Retina (tissue), 1 donor: ENCODE measurements at regions not wholly inside any gene's neighbourhood (a gene's known extent, or its start where the extent isn't known, plus 50 kb on each side); places are given as distances from the start of the nearest gene placed in this dataset.
"Not testable (repeated sequence)": the region's sequence is repeated elsewhere in the genome, so short reads cannot be mapped to it uniquely, and the experiment has no call there.

Experiments used
- DNase-seq: peaks from one replicate; pipeline ENCODE4 v3.0.0-alpha.2; 2016

DNA sequence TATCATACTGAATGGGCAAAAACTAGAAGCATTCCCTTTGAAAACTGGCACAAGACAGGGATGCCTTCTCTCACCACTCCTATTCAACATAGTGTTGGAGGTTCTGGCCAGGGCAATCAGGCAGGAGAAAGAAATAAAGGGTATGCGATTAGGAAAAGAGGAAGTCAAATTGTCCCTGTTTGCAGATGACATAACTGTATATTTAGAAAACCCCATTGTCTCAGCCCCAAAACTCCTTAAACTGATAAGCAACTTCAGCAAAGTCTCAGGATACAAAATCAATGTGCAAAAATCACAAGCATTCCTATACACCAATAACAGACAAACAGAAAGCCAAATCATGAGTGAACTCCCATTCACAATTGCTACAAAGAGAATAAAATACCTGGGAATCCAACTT, 52.5 kb upstream of the CCDC71L start:
- DNase-seq, result not testable (repeated sequence)

DNA sequence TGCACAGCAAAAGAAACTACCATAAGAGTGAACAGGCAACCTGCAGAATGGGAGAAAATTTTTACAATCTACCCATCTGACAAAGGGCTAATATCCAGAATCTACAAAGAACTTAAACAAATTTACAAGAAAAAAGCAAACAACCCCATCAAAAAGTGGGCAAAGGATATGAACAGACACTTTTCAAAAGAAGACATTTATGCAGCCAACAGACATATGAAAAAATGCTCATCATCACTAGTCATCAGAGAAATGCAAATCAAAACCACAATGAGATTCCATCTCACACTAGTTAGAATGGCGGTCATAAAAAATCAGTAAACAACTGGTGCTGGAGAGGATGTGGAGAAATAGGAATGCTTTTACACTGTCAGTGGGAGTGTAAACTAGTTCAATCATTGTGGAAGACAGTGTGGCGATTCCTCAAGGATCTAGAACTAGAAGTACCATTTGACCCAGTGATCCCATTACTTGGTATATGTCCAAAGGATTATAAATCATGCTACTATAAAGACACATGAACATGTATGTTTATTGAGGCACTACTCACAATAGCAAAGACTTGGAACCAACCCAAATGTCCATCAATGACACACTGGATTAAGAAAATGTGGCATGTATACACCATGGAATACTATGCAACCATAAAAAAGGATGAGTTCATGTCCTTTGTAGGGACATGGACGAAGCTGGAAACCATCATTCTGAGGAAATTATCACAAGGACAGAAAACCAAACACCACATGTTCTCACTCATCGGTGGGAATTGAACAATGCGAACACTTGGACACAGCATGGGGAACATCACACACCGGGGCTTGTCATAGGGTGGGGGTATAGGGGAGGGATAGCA, 53.9 kb upstream of the CCDC71L start:
- DNase-seq, result not testable (repeated sequence)

DNA sequence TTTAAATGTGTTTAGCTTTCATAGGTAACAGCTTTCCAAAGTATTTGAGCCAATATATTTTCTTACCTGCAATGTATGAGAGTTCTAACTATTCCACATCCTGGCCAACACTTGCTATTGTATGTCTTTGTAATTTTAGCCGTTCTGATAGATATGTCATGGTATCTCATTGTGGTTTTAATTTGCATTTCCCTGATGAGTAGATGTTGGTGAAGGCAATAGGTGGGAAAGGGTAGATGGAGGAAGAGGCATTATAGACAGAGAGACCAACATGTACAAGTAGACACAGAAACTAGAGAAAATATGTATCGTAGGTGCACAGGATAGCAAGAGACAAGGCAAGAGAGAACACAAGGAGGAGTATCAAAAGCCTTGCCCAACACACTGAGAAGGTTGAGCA, 54.8 kb upstream of the CCDC71L start:
- DNase-seq, result no peak

DNA sequence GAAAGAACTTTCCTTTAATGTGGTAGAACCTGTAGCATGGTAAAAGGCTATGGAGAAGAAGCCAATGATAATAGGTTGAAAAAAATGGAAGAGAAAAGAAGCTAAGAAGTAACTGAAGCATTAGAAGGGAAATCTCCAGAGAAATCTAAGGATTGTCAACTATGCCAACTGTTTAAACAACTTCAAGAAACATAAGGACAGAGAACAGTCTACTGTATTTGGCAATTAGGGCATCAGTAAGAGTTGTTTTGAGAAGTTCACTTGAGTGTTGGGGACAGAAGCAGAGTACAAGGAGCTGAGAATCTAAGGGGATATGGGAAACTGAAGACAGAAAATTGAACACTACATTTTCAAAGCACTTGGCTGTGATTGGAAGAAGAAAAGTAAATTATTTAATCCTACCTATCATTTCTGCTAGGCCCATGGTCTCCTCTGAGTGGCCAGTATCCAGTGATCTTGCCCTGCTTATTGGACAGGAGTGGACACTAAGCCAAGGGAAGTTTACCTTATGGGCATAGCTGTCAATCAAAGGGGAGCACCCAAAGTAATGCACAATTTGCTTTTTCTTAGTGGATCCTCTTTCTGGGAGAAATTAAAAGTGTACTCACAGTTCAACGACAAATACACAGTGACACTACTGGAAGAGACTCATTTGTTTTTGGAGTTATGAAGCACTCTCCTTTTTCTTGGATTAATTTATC, 56.4 kb upstream of the CCDC71L start:
- DNase-seq, result no peak

- DNase-seq, result no peak
Observed at GRCh38 chr7:106717955-106718871, 57.3 kb upstream of the CCDC71L start.

GRCh38 chr7:106720641-106721040, 59.7 kb upstream of the CCDC71L start:
- DNase-seq, result no peak

GRCh38 chr7:106721816-106722785, 61.1 kb upstream of the CCDC71L start:
- DNase-seq, result no peak

- DNase-seq, result no peak
Observed at GRCh38 chr7:106723398-106723797, 62.4 kb upstream of the CCDC71L start.

GRCh38 chr7:106729720-106730385, 68.9 kb upstream of the CCDC71L start:
- DNase-seq, result no peak

- no peak for DNase-seq
Observed at GRCh38 chr7:106731187-106731586, 70.2 kb upstream of the CCDC71L start.

DNA sequence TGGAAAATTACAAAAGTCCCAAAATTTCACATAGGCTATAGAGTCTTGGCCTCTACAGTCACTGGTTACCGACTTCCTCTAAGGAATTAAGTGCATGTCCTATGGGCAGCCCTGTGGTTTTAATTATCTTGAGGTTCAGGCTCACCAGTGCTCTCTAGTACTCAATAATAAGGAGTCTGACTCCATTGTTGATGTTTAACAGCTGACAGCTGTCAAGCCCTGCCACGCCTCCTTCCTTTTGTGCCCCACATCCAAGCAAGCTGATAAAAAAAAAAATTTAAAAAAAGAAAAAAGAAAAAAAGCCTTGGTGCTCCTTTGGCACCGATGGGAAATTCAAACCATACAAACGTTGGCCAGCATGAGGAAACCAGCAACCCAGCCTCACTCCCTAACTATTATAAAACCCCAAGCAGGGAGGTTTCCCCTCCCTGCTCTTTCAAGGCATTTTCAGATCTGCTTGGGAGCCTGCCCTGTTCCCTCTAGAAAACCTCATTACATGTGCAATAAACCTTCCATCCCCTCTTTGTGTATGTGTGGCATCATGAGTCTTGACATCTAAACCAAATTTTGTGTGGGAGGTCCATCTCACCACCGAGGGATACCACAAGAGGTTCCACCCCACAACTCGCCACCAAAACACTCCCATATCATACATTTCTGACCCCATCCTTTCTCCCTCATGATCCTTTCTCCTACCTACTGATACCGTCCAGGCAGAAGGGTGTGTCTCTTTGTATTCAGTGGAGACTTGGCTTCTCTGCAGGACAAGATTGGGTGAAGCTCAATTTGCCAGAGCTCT, 70.9 kb upstream of the CCDC71L start:
- no peak for DNase-seq

- DNase-seq, result no peak
Observed at GRCh38 chr7:106735637-106736036, 74.7 kb upstream of the CCDC71L start.

DNA sequence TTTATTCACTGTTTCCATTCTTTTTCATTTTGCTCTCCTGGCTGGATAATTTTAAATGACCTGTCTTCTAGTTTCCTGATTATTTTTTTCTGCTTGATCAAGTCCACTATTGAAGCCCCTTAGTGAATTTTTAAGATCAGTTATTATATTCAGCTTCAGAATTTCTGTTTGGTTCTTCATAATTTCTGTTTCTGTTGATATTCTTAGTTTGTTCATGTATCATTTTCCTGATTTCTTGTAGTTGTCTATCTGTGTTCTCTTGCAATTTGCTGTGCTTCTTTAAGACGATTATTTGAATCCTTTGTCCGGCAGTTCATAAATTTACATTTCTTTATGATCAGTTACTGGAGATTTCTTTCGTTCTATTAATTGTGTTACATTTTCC, 75.2 kb upstream of the CCDC71L start:
- DNase-seq, result no peak

GRCh38 chr7:106736508-106737201, 75.7 kb upstream of the CCDC71L start:
- DNase-seq, result no peak

DNA sequence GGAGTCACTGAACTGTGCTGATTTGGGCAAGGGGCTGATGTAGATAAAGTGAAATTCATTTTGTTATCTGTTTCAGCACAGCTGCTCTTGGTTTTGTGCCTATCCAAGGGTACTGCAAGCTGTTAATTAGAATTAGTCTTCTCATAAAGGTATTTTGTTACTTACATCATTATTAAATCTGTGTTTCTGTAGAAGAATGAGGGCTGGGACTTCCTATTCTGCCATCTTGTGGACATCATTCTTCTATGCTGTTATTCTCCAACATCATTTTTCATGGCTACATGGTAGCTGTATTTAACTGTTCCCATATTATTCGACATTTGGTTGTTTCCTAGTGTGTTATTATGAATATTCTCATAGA, 76.2 kb upstream of the CCDC71L start:
- DNase-seq, result no peak

- DNase-seq, result no peak
Observed at GRCh38 chr7:106740806-106741205, 79.8 kb upstream of the CCDC71L start.

DNA sequence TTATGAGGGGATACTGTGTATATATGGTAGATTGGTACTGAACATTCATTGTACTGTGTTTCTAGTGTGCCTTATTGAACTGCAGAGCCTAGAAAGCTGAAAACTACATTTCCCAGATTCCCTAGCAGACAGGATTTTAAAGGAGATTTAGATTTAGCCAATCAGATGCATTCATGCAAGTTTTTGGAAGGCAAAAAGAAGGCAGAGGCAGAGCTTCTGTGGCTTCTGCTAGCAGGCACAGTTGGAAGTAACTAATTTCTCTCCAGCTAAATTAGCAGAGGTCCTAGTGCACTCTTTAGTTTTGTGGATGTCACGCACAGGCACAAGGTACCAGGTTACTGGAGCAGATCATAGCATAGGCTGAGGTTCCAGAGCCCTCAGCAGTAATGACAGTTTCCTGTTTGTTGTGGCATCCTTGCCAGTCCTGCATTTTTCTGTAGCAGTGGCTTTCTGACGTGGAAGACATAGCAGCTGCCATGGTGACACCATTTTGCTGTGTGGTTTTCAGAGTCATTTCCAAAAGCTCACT, 83.7 kb upstream of the CCDC71L start:
- no peak for DNase-seq

GRCh38 chr7:106747301-106747700, 86.3 kb upstream of the CCDC71L start:
- DNase-seq, result not testable (repeated sequence)

- DNase-seq, result no peak
Observed at GRCh38 chr7:106747804-106748203, 86.8 kb upstream of the CCDC71L start.

GRCh38 chr7:106749165-106749564, 88.2 kb upstream of the CCDC71L start:
- no peak for DNase-seq
